Stomach (tissue), 8 donors: ENCODE measurements at regions not wholly inside any gene's neighbourhood (a gene's known extent, or its start where the extent isn't known, plus 50 kb on each side); places are given as distances from the start of the nearest gene placed in this dataset.

ENCODE experiments used
- DNase-seq, 2 donors: peaks; one replicate each; pipeline versions ENCODE4 v3.0.0 to v3.0.0-alpha.2; 2013 to 2019
- H3K27ac ChIP-seq, 5 donors: fragments of 200-600 bp in 4 of 5; sonication (generic) in 4 of 5; one replicate each; pipeline ENCODE4 v1.5.1; 2013 to 2019; ENCODE audit warnings: mild to moderate bottlenecking in 1 of 5, moderate library complexity in 1 of 5
- H3K27me3 ChIP-seq, 3 donors: fragments of 200-600 bp; sonication (generic); one replicate each; pipeline ENCODE4 v1.5.1; 2017 to 2019; ENCODE audit warnings: mixed run types in 1 of 3
- H3K36me3 ChIP-seq, 4 donors: fragments of 200-600 bp; sonication (generic); 1 replicate in 3 of 4; 2 replicates in 1 of 4; pipeline ENCODE4 v1.5.1; 2016 to 2019
- H3K4me1 ChIP-seq, 4 donors: fragments of 200-600 bp; sonication (generic); one replicate each; pipeline ENCODE4 v1.5.1; 2016 to 2019
- H3K4me3 ChIP-seq, 4 donors: fragments of 200-600 bp; sonication (generic) in 3 of 4; one replicate each; pipeline ENCODE4 v1.5.1; 2016 to 2019; ENCODE audit warnings: mild to moderate bottlenecking in 1 of 4
- H3K9me3 ChIP-seq, 4 donors: fragments of 200-600 bp; sonication (generic); one replicate each; pipeline ENCODE4 v1.5.1; 2016 to 2019
- CTCF ChIP-seq, 7 experiments: fragments of 450-650 bp in 4 of 7; fragments of 200-600 bp in 3 of 7; sonication (generic) in 3 of 7; IDR thresholded peaks; one replicate each; pipeline ENCODE4 v1.5.1; 2016 to 2019; ENCODE audit warnings: antibody characterized with exemption in 7 of 7, control low read depth in 2 of 7, mild to moderate bottlenecking in 1 of 7
- EP300 ChIP-seq: sonication (generic); formaldehyde crosslinking; IDR thresholded peaks from one replicate; pipeline ENCODE4 v1.6.1; 2017; ENCODE audit warnings: antibody characterized with exemption
- POLR2A ChIP-seq, 4 donors: fragments of 450-650 bp; IDR thresholded peaks; one replicate each; pipeline ENCODE4 v1.6.1; 2016; ENCODE audit warnings: antibody characterized with exemption in 4 of 4, control low read depth in 2 of 4, mild to moderate bottlenecking in 1 of 4, moderate library complexity in 1 of 4
- POLR2AphosphoS5 ChIP-seq, 3 donors: sonication (generic); formaldehyde crosslinking; IDR thresholded peaks; one replicate each; pipeline ENCODE4 v1.6.1; 2016; ENCODE audit warnings: antibody characterized with exemption in 3 of 3
- WGBS, 5 donors: extraction: QIAGEN DNeasy Blood & Tissue Kit in 3 of 5; methylation state at CpG; one replicate each; pipeline versions ENCODE4 v1.1.5 to v1.1.7; 2013 to 2018; 5-methylcytosine and 5-hydroxymethylcytosine counted together
- intact Hi-C: fragments of 100-400 bp; cut with DNase I; formaldehyde crosslinking; loops from one replicate; pipeline ENCODE4 v1.15.1; 2023; ENCODE audit warnings: low total_unique reads
- donor health status: healthy with polysubstance abuse.
- donor health status: Bipolar disorder and iron deficiency.
- donor health status: healthy.

DNA sequence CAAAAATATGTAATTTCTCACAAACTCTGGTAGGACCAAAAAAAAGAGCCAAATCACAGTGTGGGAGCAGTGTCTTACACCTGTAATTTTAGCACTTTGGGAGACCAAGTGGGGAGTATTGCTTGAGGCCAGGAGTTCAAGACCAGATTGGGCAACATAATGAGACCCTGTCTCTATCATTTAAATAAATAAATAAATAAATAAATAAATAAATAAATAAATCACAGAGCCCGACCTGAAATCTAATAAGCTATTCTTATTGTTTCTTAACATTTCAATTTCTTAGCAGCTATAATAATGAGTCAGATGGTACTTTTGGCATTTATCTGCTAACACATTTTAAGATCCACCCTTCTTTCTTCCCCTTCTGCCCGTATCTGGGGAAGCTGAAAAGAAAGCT lies 1229.6 kb downstream of the SUCLG1 start:
- TF ChIP-seq POLR2AphosphoS5 (IDR thresholded peaks at IDR 0.05) (no peak), CTCF (IDR thresholded peaks at IDR 0.05) (no peak), POLR2A (IDR thresholded peaks at IDR 0.05) (no peak), EP300 (no peak)
- WGBS, 5 donors = 65 to 87% (median 85%) methylated on average over 2 of the region's 2 CpGs
- no peak overlapping the region for H3K4me3 ChIP-seq
- DNase-seq = no peak
- no peak overlapping the region for H3K27ac ChIP-seq
- H3K4me1 ChIP-seq = no peaks in the 10 kb centered on the region
- intact Hi-C loops = no loop called here
- no peaks in the 10 kb centered on the region for H3K36me3 ChIP-seq
- H3K27me3 ChIP-seq = no peaks in the 10 kb centered on the region
- H3K9me3 ChIP-seq = peaks cover 0 to 3% (median 0%) of the 10 kb centered on the region in 4 donors

- Histone ChIP-seq H3K4me3 (no peak overlapping the region), H3K27me3 (no peaks in the 10 kb centered on the region), H3K27ac (no peak overlapping the region), H3K9me3 (no peaks in the 10 kb centered on the region), H3K36me3 (no peaks in the 10 kb centered on the region), H3K4me1 (no peaks in the 10 kb centered on the region)
- intact Hi-C loops = no loop called here
- TF ChIP-seq POLR2AphosphoS5 (IDR thresholded peaks at IDR 0.05) (no peak), EP300 (no peak), CTCF (IDR thresholded peaks at IDR 0.05) (no peak), POLR2A (IDR thresholded peaks at IDR 0.05) (no peak)
- WGBS, 5 donors = 67 to 82% (median 76%) methylated on average over 5 of the region's 5 CpGs
- no peak for DNase-seq
These were observed 1234.4 kb downstream of the SUCLG1 start for GRCh38 chr2:83224591-83225200.

- H3K27me3 ChIP-seq = no peaks in the 10 kb centered on the region
- intact Hi-C loops = no loop called here
- no peaks in the 10 kb centered on the region for H3K36me3 ChIP-seq
- no peak for DNase-seq
- TF ChIP-seq POLR2A (IDR thresholded peaks at IDR 0.05) = no peak
- TF ChIP-seq CTCF (IDR thresholded peaks at IDR 0.05) = no peak
- TF ChIP-seq EP300 = no peak
- TF ChIP-seq POLR2AphosphoS5 (IDR thresholded peaks at IDR 0.05) = no peak
- no peaks in the 10 kb centered on the region for H3K4me1 ChIP-seq
- WGBS, 5 donors = 72 to 85% (median 81%) methylated on average over 4 of the region's 4 CpGs
- no peak overlapping the region for H3K4me3 ChIP-seq
- no peak overlapping the region for H3K27ac ChIP-seq
- H3K9me3 ChIP-seq = no peaks in the 10 kb centered on the region
These were observed 1237.8 kb downstream of the SUCLG1 start for GRCh38 chr2:83221258-83221657.

DNA sequence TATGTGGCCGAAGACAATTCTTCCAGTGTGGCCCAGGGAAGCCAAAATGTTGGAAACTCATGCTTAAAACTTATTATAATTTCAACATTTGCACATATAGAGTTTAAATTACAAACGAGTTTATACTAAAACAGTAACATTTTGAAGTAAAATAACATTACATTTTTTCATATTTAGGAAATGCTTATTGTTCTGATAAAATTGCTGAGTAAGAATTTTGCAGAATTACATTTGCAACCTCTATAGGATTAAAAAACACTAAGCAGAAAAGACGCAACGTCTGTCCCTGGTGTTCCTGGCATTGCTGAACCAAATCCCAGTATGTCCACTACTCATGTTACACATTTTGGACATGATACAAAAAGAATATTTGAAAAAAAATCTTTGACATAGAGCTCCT lies 1241.2 kb downstream of the SUCLG1 start:
- Histone ChIP-seq H3K27me3 (no peaks in the 10 kb centered on the region), H3K36me3 (no peaks in the 10 kb centered on the region), H3K9me3 (no peaks in the 10 kb centered on the region), H3K4me1 (no peaks in the 10 kb centered on the region), H3K27ac (no peak overlapping the region), H3K4me3 (no peak overlapping the region)
- intact Hi-C loops = no loop called here
- DNase-seq = no peak
- WGBS, 5 donors = 69 to 80% (median 79%) methylated on average over 4 of the region's 4 CpGs
- TF ChIP-seq POLR2A (IDR thresholded peaks at IDR 0.05) = no peak
- no peak for TF ChIP-seq EP300
- TF ChIP-seq POLR2AphosphoS5 (IDR thresholded peaks at IDR 0.05) = no peak

- TF ChIP-seq POLR2A (IDR thresholded peaks at IDR 0.05) = no peak
- peak in 5 of 7 experiments; percentile 45 to 57 (median 50) for TF ChIP-seq CTCF (IDR thresholded peaks at IDR 0.05)
- no peak for TF ChIP-seq POLR2AphosphoS5 (IDR thresholded peaks at IDR 0.05)
- TF ChIP-seq EP300 = no peak
- Histone ChIP-seq H3K4me3 (no peak overlapping the region), H3K36me3 (no peaks in the 10 kb centered on the region), H3K9me3 (no peaks in the 10 kb centered on the region), H3K27me3 (no peaks in the 10 kb centered on the region), H3K4me1 (peaks cover 0 to 8% (median 0%) of the 10 kb centered on the region in 4 donors), H3K27ac (no peak overlapping the region)
- intact Hi-C loops = no loop called here
- DNase-seq = peak in 1 of 2 donors; percentile 57
- 0 to 2% (median 0%) methylated on average over 1 of the region's 1 CpG for WGBS, 5 donors
These were observed 1262.9 kb downstream of the SUCLG1 start for GRCh38 chr2:83196225-83196624.
